Upper lobe of left lung (tissue), 6 donors: ENCODE measurements at regions not wholly inside any gene's neighbourhood (a gene's known extent, or its start where the extent isn't known, plus 50 kb on each side); places are given as distances from the start of the nearest gene placed in this dataset.

ENCODE experiments used
- ATAC-seq, 2 donors: fragments of 200-7000 bp; cut with Tn5 transposase; one replicate each; pipeline ENCODE4 v1.9.1; 2022; ENCODE audit warnings: mild to moderate bottlenecking in 2 of 2, moderate library complexity in 2 of 2; ENCODE audit not compliant: low FRiP score in 2 of 2
- DNase-seq, 2 donors: peaks; one replicate each; pipeline ENCODE4 v3.0.0-alpha.2; 2019 to 2020
- H3K27ac ChIP-seq, 4 donors: fragments of 200-600 bp; sonication (generic); one replicate each; pipeline ENCODE4 v1.5.1; 2016 to 2019
- H3K27me3 ChIP-seq, 4 donors: fragments of 200-600 bp; sonication (generic); one replicate each; pipeline ENCODE4 v1.5.1; 2017 to 2019
- H3K36me3 ChIP-seq, 4 donors: fragments of 200-600 bp; sonication (generic); one replicate each; pipeline ENCODE4 v1.5.1; 2016 to 2019
- H3K4me1 ChIP-seq, 4 donors: fragments of 200-600 bp; sonication (generic); one replicate each; pipeline ENCODE4 v1.5.1; 2018 to 2019
- H3K4me3 ChIP-seq, 4 donors: fragments of 200-600 bp; sonication (generic); one replicate each; pipeline ENCODE4 v1.5.1; 2017 to 2019; ENCODE audit warnings: mild to moderate bottlenecking in 2 of 4, moderate library complexity in 1 of 4
- H3K9me3 ChIP-seq, 4 donors: fragments of 200-600 bp; sonication (generic); one replicate each; pipeline ENCODE4 v1.5.1; 2018 to 2019
- CTCF ChIP-seq, 6 experiments: fragments of 450-650 bp in 4 of 6; fragments of 200-600 bp in 2 of 6; sonication (generic) in 2 of 6; IDR thresholded peaks; one replicate each; pipeline ENCODE4 v1.5.1; 2016 to 2019; ENCODE audit warnings: antibody characterized with exemption in 6 of 6
- EP300 ChIP-seq, 4 donors: sonication (generic); formaldehyde crosslinking; IDR thresholded peaks; one replicate each; pipeline ENCODE4 v1.5.1; 2017; ENCODE audit warnings: antibody characterized with exemption in 4 of 4, control low read depth in 2 of 4
- POLR2A ChIP-seq, 4 donors: fragments of 450-650 bp; IDR thresholded peaks; one replicate each; pipeline ENCODE4 v1.5.1; 2016 to 2017; ENCODE audit warnings: antibody characterized with exemption in 4 of 4, mild to moderate bottlenecking in 2 of 4
- POLR2AphosphoS5 ChIP-seq, 2 donors: sonication (generic); formaldehyde crosslinking; IDR thresholded peaks; one replicate each; pipeline ENCODE4 v1.5.1; 2017; ENCODE audit warnings: antibody characterized with exemption in 2 of 2
- WGBS, 2 donors: methylation state at CpG; one replicate each; pipeline ENCODE4 v1.1.5; 2017 to 2018; 5-methylcytosine and 5-hydroxymethylcytosine counted together
- donor health status: DM: no; HTN: no; CAD: no; lungs with moderate emphysema.
- donor health status: DM: no; HTN: yes; CAD: no; lungs with severe emphysema.

DNA sequence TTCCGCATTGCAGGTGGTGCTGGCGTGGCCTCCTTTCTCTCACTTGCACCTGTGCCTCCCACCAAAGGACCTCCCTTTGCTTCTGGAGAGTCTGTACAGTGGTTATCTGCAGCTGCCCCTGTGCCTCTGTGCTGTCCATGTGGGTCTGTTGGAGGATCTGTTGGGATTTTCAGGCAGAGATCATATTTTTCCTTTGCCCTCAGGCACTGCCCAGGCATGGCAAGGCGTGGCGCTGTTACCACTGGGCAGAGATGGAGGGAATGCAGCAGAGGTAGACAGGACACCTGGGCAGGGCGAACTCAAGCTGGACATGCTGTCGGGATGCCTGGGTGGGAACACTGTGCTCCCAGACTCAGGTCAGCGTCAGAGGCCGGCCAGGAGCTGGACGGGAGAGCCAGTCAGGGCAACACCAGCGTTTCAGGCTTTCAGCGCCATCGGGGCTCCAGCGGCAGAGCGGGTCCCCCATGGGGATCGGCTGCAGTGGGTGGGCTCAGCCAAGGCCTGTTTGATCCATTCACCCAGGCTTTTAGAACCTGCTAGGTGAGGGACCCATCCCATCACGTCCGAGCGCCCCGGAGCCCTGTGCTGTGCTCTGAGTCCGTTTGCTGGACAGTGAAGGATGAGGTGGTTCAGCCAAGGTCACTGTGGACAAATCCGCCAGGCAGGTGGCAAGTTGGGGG is 718.9 kb downstream of the BRD1 start:
- TF ChIP-seq POLR2A (IDR thresholded peaks at IDR 0.05) (no peak), EP300 (IDR thresholded peaks at IDR 0.05) (no peak), POLR2AphosphoS5 (IDR thresholded peaks at IDR 0.05) (no peak), CTCF (IDR thresholded peaks at IDR 0.05) (no peak)
- Histone ChIP-seq H3K9me3 (no peaks in the 10 kb centered on the region), H3K4me3 (no peak overlapping the region), H3K4me1 (no peaks in the 10 kb centered on the region), H3K36me3 (no peaks in the 10 kb centered on the region), H3K27ac (no peak overlapping the region), H3K27me3 (no peaks in the 10 kb centered on the region)
- WGBS, 2 donors: 47 to 63% methylated on average over 12 of the region's 21 CpGs
- ATAC-seq: no peak
- DNase-seq: no peak

GRCh38 chr22:49107961-49108530 is 719.6 kb downstream of the BRD1 start:
- no peaks in the 10 kb centered on the region for H3K9me3 ChIP-seq
- no peaks in the 10 kb centered on the region for H3K27me3 ChIP-seq
- ATAC-seq (no peak), DNase-seq (no peak)
- WGBS, 2 donors: 72 to 100% methylated on average over 1 to 16 of the region's 16 CpGs
- TF ChIP-seq CTCF (IDR thresholded peaks at IDR 0.05) (no peak), EP300 (IDR thresholded peaks at IDR 0.05) (no peak), POLR2A (IDR thresholded peaks at IDR 0.05) (no peak), POLR2AphosphoS5 (IDR thresholded peaks at IDR 0.05) (no peak)
- no peaks in the 10 kb centered on the region for H3K4me1 ChIP-seq
- no peak overlapping the region for H3K27ac ChIP-seq
- no peaks in the 10 kb centered on the region for H3K36me3 ChIP-seq
- H3K4me3 ChIP-seq: no peak overlapping the region

DNA sequence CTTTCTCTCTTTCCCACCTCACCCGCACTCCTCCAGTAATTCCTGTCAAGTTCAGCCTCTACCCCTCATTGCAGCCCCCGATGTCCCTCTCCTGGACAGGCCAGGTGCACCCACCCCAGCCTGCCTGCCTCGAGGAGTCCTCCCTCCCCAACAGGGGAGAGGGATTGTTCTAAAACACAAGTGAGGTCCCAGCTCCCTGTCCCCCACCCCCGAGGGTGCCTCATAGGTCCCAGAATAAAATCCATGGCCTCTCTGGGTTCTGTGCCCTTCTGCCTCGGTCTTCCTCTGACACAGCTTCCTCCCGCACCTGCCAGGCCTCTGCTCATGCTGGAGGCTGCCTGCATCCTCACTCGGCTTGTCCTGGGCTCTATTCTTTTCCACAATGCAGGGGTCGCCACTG is 720.1 kb downstream of the BRD1 start:
- H3K27ac ChIP-seq: no peak overlapping the region
- ATAC-seq: no peak
- no peak for DNase-seq
- no peak overlapping the region for H3K4me3 ChIP-seq
- H3K4me1 ChIP-seq: no peaks in the 10 kb centered on the region
- no peaks in the 10 kb centered on the region for H3K9me3 ChIP-seq
- 77 to 85% methylated on average over 8 of the region's 8 CpGs for WGBS, 2 donors
- no peaks in the 10 kb centered on the region for H3K27me3 ChIP-seq
- H3K36me3 ChIP-seq: no peaks in the 10 kb centered on the region
- TF ChIP-seq POLR2AphosphoS5 (IDR thresholded peaks at IDR 0.05) (no peak), POLR2A (IDR thresholded peaks at IDR 0.05) (no peak), CTCF (IDR thresholded peaks at IDR 0.05) (no peak)

- peak in 1 of 2 donors; percentile 15 for DNase-seq
- Histone ChIP-seq H3K36me3 (no peaks in the 10 kb centered on the region), H3K27me3 (no peaks in the 10 kb centered on the region), H3K4me3 (no peak overlapping the region), H3K9me3 (no peaks in the 10 kb centered on the region), H3K27ac (no peak overlapping the region), H3K4me1 (no peaks in the 10 kb centered on the region)
- TF ChIP-seq POLR2AphosphoS5 (IDR thresholded peaks at IDR 0.05) (no peak), EP300 (IDR thresholded peaks at IDR 0.05) (no peak), CTCF (IDR thresholded peaks at IDR 0.05) (no peak), POLR2A (IDR thresholded peaks at IDR 0.05) (no peak)
- WGBS, 2 donors: 64 to 74% methylated on average over 2 to 5 of the region's 5 CpGs
- ATAC-seq: no peak
Observed at GRCh38 chr22:49106842-49107152, 720.9 kb downstream of the BRD1 start.
